IMR-90 (cell line): ENCODE measurements at regions not wholly inside any gene's neighbourhood (a gene's known extent, or its start where the extent isn't known, plus 50 kb on each side); places are given as distances from the start of the nearest gene placed in this dataset.

ENCODE experiments used
- ATAC-seq: fragments of 200-7000 bp; cut with Tn5 transposase; 2 replicates; pipeline ENCODE4 v1.9.1; 2020; ENCODE audit warnings: low read depth, mild to moderate bottlenecking, moderate library complexity
- BruUV-seq: library from RNA; stranded (reverse); fragments of 400-500 nt; replicated peaks from 2 replicates; lab custom pipeline; 2021; lab: Mats Ljungman, UMichigan
- CTCF ChIA-PET: fragments of 300-600 bp; formaldehyde crosslinking; extraction: SDS; loops from one replicate; lab custom pipeline; 2021; ENCODE audit warnings: antibody characterized with exemption; lab: Yijun Ruan, JAX
- POLR2A ChIA-PET: fragments of 300-600 bp; sonication (Branson Sonifier 250); formaldehyde crosslinking; loops from one replicate; lab custom pipeline; 2022; ENCODE audit warnings: antibody characterized with exemption; ENCODE audit not compliant: unreplicated experiment; lab: Charles Lee
- DNase-seq: peaks from one replicate; pipeline ENCODE4 v3.0.0; 2013
- H2AFZ ChIP-seq: replicated peaks from 2 replicates; pipeline ENCODE3; 2013; ENCODE audit warnings: low read length, mild to moderate bottlenecking; ENCODE audit not compliant: poor library complexity
- H2AK5ac ChIP-seq: 2 replicates; pipeline ENCODE4 v1.6.1; 2013; ENCODE audit warnings: low read depth, low read length, inconsistent platforms
- H2AK9ac ChIP-seq: replicated peaks from 2 replicates; pipeline ENCODE3; 2013; ENCODE audit warnings: mild to moderate bottlenecking, low read depth, low read length, moderate library complexity; ENCODE audit not compliant: poor library complexity
- H2BK120ac ChIP-seq: 2 replicates; pipeline ENCODE4 v1.6.1; 2013; ENCODE audit warnings: low read depth, low read length, inconsistent platforms
- H2BK15ac ChIP-seq: 3 replicates; pipeline ENCODE4 v1.6.1; 2013; ENCODE audit warnings: low read depth, low read length, inconsistent platforms
- H2BK20ac ChIP-seq: 2 replicates; pipeline ENCODE4 v1.6.1; 2013; ENCODE audit warnings: low read depth, mild to moderate bottlenecking, inconsistent platforms, low read length, moderate library complexity
- H2BK5ac ChIP-seq: 2 replicates; pipeline ENCODE4 v1.6.1; 2013; ENCODE audit warnings: mild to moderate bottlenecking, low read depth, low read length, inconsistent platforms; ENCODE audit not compliant: poor library complexity, severe bottlenecking
- H3K14ac ChIP-seq: replicated peaks from 2 replicates; pipeline ENCODE4 v1.6.1; 2013; ENCODE audit warnings: low read depth, low read length, inconsistent platforms
- H3K18ac ChIP-seq: 2 replicates; pipeline ENCODE4 v1.6.1; 2013; ENCODE audit warnings: low read depth, low read length, control low read depth
- H3K23ac ChIP-seq: 2 replicates; pipeline ENCODE4 v1.6.1; 2013; ENCODE audit warnings: low read depth, low read length, inconsistent platforms
- H3K27ac ChIP-seq: 2 replicates; pipeline ENCODE4 v1.5.1; 2013; ENCODE audit warnings: mild to moderate bottlenecking, control low read depth, low read length; ENCODE audit not compliant: insufficient read depth
- H3K27me3 ChIP-seq: 2 replicates; pipeline ENCODE4 v1.6.1; 2013; ENCODE audit warnings: low read length; ENCODE audit not compliant: control insufficient read depth, insufficient read depth
- H3K36me3 ChIP-seq: 2 replicates; pipeline ENCODE4 v1.6.1; 2013; ENCODE audit warnings: low read length, mixed read lengths; ENCODE audit not compliant: control insufficient read depth, insufficient read depth
- H3K4ac ChIP-seq: 2 replicates; pipeline ENCODE4 v1.6.1; 2013; ENCODE audit warnings: low read depth, low read length, inconsistent platforms
- H3K4me1 ChIP-seq: 2 replicates; pipeline ENCODE4 v1.6.1; 2013; ENCODE audit warnings: low read length, mixed read lengths; ENCODE audit not compliant: control insufficient read depth, insufficient read depth
- H3K4me2 ChIP-seq: 2 replicates; pipeline ENCODE4 v1.6.1; 2013; ENCODE audit warnings: low read depth, mild to moderate bottlenecking, control low read depth, low read length, moderate library complexity
- H3K4me3 ChIP-seq: 2 replicates; pipeline ENCODE4 v1.5.1; 2013; ENCODE audit warnings: low read depth, mild to moderate bottlenecking, control low read depth, low read length, moderate library complexity; ENCODE audit not compliant: insufficient read depth
- H3K56ac ChIP-seq: 2 replicates; pipeline ENCODE4 v1.6.1; 2013; ENCODE audit warnings: low read length, inconsistent platforms; ENCODE audit not compliant: insufficient read depth; ENCODE audit errors: extremely low read depth
- H3K79me1 ChIP-seq, 2 experiments: 2 replicates each; pipeline ENCODE4 v1.6.1; 2013; ENCODE audit warnings: low read length in 2 of 2, inconsistent platforms in 1 of 2, low read depth in 1 of 2
- H3K9ac ChIP-seq: 2 replicates; pipeline ENCODE4 v1.6.1; 2013; ENCODE audit warnings: low read depth, low read length, control low read depth
- H3K9me1 ChIP-seq: 2 replicates; pipeline ENCODE4 v1.6.1; 2013; ENCODE audit warnings: low read length, inconsistent platforms; ENCODE audit not compliant: insufficient read depth
- H3K9me3 ChIP-seq: 2 replicates; pipeline ENCODE4 v1.6.1; 2013; ENCODE audit warnings: low read length; ENCODE audit not compliant: control insufficient read depth, insufficient read depth
- H4K20me1 ChIP-seq: 2 replicates; pipeline ENCODE4 v1.6.1; 2013; ENCODE audit warnings: low read length, inconsistent platforms; ENCODE audit not compliant: insufficient read depth
- H4K5ac ChIP-seq: 2 replicates; pipeline ENCODE4 v1.6.1; 2013; ENCODE audit warnings: mild to moderate bottlenecking, low read depth, low read length, control low read depth
- H4K8ac ChIP-seq, 2 experiments: 2 replicates each; pipeline ENCODE4 v1.6.1; 2013; ENCODE audit warnings: low read depth in 2 of 2, low read length in 2 of 2, control low read depth in 1 of 2, inconsistent platforms in 1 of 2
- H4K91ac ChIP-seq: 2 replicates; pipeline ENCODE4 v1.6.1; 2013; ENCODE audit warnings: low read depth, low read length, inconsistent platforms; ENCODE audit not compliant: insufficient read depth
- BHLHE40 ChIP-seq: fragments of 150-350 bp; IDR thresholded peaks from 2 replicates; pipeline ENCODE4 v1.6.1; 2016; ENCODE audit warnings: mild to moderate bottlenecking, low read depth, low read length
- CEBPB ChIP-seq: IDR thresholded peaks from 2 replicates; pipeline ENCODE4 v1.6.1; 2012; ENCODE audit warnings: low read depth, low read length, improper control_type of control experiment
- CHD1 ChIP-seq: IDR thresholded peaks from 2 replicates; pipeline ENCODE4 v1.6.1; 2012; ENCODE audit warnings: low read depth, low read length, improper control_type of control experiment
- ELK1 ChIP-seq: fragments of 150-350 bp; IDR thresholded peaks from 2 replicates; pipeline ENCODE4 v1.6.1; 2016; ENCODE audit warnings: low read depth, mild to moderate bottlenecking, low read length, moderate library complexity, borderline replicate concordance
- FOS ChIP-seq: fragments of 150-350 bp; IDR thresholded peaks from 2 replicates; pipeline ENCODE4 v1.6.1; 2016; ENCODE audit warnings: low read depth, low read length
- MAFK ChIP-seq: IDR thresholded peaks from 2 replicates; pipeline ENCODE4 v1.6.1; 2012; ENCODE audit warnings: low read depth, low read length, improper control_type of control experiment
- MAZ ChIP-seq: IDR thresholded peaks from 2 replicates; pipeline ENCODE4 v1.6.1; 2012; ENCODE audit warnings: low read depth, mild to moderate bottlenecking, low read length, improper control_type of control experiment, moderate library complexity, borderline replicate concordance
- RAD21 ChIP-seq: IDR thresholded peaks from 2 replicates; pipeline ENCODE4 v1.6.1; 2012; ENCODE audit warnings: low read length, improper control_type of control experiment
- RCOR1 ChIP-seq: IDR thresholded peaks from 2 replicates; pipeline ENCODE4 v1.6.1; 2012; ENCODE audit warnings: mild to moderate bottlenecking, low read length, improper control_type of control experiment; ENCODE audit not compliant: insufficient replicate concordance
- dilution Hi-C: fragments of 300-500 bp; cut with HindIII; formaldehyde crosslinking; loops from one replicate; pipeline ENCODE4 v1.14.3; 2018; ENCODE audit warnings: low sequenced_read_pairs; ENCODE audit not compliant: unreplicated experiment
- in situ Hi-C: fragments of 300-500 bp; cut with MboI; formaldehyde crosslinking; loops from 3 replicates; pipeline ENCODE4 v1.14.3; 2019; ENCODE audit warnings: low sequenced_read_pairs, inconsistent platforms, mixed read lengths
- intact Hi-C: fragments of 100-400 bp; cut with micrococcal nuclease; formaldehyde crosslinking; loops from 2 replicates; pipeline ENCODE4 v1.10.0; 2022
- TF ChIP-seq, protein P1 (sequence below): fragments of 150-350 bp; IDR thresholded peaks from 2 replicates; pipeline ENCODE4 v1.6.1; 2017; ENCODE audit warnings: mild to moderate bottlenecking, antibody characterized with exemption, low read length, low read depth

DNA sequence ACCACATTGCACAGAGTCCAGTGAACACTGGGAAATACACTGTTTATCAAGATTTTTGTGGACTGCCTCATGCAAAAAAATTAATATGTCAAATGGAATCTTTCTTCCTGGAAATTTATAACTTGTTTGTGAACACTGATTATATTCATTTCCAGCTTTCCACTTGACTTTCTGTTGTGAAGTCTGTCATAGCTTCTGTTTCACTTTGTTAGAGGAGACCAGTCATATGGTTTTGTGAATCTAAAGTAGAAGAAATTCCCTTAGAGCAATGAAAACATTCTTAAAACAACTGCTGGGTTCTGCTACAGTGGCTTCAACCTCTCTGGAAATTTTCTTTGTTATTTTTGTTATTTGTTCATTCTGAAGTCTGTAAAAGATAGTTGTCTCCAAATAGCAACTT, 349.5 kb upstream of the NFE2L3 start:
- no peak overlapping the region for H3K18ac ChIP-seq
- ATAC-seq: no peak
- TF ChIP-seq RCOR1 (no peak), ELK1 (no peak), MAZ (no peak), CHD1 (no peak), FOS (no peak), CEBPB (no peak), RAD21 (no peak), MAFK (no peak), BHLHE40 (no peak)
- TF ChIP-seq, protein P1, sequence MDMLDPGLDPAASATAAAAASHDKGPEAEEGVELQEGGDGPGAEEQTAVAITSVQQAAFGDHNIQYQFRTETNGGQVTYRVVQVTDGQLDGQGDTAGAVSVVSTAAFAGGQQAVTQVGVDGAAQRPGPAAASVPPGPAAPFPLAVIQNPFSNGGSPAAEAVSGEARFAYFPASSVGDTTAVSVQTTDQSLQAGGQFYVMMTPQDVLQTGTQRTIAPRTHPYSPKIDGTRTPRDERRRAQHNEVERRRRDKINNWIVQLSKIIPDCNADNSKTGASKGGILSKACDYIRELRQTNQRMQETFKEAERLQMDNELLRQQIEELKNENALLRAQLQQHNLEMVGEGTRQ: no peak
- H3K27ac ChIP-seq: no peak overlapping the region
- H4K5ac ChIP-seq: no peak overlapping the region
- CTCF ChIA-PET: interaction anchor here (0.6 kb wide), 1 partner anchor 78 kb away, joined by 4 read pairs; no protein-coding TSS in a partner anchor
- no peak overlapping the region for H2AFZ ChIP-seq
- no peak overlapping the region for H2BK15ac ChIP-seq
- H3K4me3 ChIP-seq: no peak overlapping the region
- no peak overlapping the region for H3K23ac ChIP-seq
- H3K4me1 ChIP-seq: peaks cover 3% of the 10 kb centered on the region; the same call in 1 of the 2 replicates
- H3K9me1 ChIP-seq: no peaks in the 10 kb centered on the region
- H2BK20ac ChIP-seq: no peak overlapping the region
- POLR2A ChIA-PET: no interaction called here
- H3K9ac ChIP-seq: no peak overlapping the region
- no peak overlapping the region for H3K56ac ChIP-seq
- no peak overlapping the region for H3K14ac ChIP-seq
- no peak for DNase-seq
- no peaks in the 10 kb centered on the region for H3K27me3 ChIP-seq
- H4K8ac ChIP-seq: no peak overlapping the region
- in situ Hi-C loops: no loop called here
- no peaks in the 10 kb centered on the region for H3K79me1 ChIP-seq
- H2AK9ac ChIP-seq: no peak overlapping the region
- no peak overlapping the region for H3K4ac ChIP-seq
- no peak overlapping the region for H2BK5ac ChIP-seq
- no peaks in the 10 kb centered on the region; the same call in 1 of the 2 replicates for H4K20me1 ChIP-seq
- intact Hi-C loops: no loop called here
- dilution Hi-C loops: no loop called here
- no peak overlapping the region for H3K4me2 ChIP-seq
- no peak overlapping the region for H2BK120ac ChIP-seq
- no peak overlapping the region for H2AK5ac ChIP-seq
- H3K36me3 ChIP-seq: no peaks in the 10 kb centered on the region
- H4K91ac ChIP-seq: no peak overlapping the region
- H3K9me3 ChIP-seq: no peaks in the 10 kb centered on the region
- no TSS peak for BruUV-seq
